Skin of body (tissue), 1 donor: ENCODE measurements at regions not wholly inside any gene's neighbourhood (a gene's known extent, or its start where the extent isn't known, plus 50 kb on each side); places are given as distances from the start of the nearest gene placed in this dataset.

ENCODE experiments used
- DNase-seq: peaks from one replicate; lab custom pipeline; 2025; lab: John Stamatoyannopoulos, UW

DNA sequence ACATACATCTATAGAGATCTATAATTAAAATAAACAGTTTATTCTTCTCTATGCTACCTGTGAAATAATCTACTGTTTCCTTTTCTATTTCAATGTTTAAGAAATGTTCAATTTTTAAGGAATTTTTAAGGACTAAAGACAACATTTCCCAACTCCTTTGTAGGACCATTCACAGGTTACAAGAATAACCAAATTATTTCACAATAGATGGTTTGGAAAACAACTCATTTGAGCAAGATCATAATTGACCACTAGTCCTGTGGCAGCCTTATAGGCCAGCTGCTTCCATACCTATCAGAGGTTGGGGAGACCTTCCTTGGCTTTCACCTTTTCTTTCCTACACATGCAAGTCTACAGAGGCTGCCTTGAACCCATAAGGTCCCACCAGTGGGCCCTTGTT, 193.7 kb downstream of the TTC39B start:
- no peak for DNase-seq

DNA sequence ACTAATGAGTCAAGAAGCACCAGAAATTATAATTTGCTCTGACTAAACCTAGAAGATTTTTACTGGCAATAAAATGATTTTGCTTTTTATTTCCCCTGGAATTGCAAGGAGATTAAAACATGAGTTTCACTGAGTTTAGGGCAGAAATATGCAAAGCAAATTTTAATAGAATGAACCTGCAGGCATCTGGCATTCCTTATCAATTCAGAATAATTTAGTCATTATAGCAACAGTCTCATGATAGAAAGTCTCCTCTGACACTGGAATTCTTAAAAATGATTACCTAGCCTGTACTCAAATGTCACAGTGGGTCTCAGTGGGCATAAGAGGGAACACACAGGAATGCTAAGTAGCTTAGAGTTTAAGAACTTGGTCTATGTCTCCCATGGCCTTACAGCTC, 195.9 kb downstream of the TTC39B start:
- no peak for DNase-seq

DNA sequence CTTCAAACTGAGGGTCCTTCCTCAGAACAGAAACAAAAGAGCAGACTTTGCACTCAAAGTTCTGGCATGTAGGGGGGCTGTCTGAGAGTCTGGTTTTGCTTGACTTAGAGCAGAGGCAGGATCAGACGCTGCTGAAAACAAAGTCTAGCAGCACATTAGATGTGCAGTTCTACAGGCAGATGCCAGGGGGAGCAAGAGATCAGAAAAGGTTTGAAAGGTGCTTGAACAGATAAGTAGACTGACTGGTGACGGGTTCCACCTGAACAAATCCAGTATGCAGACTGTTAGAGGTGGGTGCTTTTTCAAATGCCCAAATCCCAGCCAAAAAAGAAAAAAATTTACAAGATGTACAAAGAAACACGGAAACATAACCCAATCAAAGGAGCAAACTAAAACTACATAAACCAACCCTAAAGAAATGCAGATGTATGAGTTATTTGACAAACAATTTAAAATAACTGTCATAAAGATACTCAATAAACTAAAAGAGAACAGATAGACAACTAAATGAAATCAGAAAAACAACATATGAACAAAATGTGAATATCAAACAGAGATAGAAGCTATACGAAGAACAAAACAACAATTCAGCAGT, 194.7 kb upstream of the FREM1 start:
- DNase-seq: no peak

DNA sequence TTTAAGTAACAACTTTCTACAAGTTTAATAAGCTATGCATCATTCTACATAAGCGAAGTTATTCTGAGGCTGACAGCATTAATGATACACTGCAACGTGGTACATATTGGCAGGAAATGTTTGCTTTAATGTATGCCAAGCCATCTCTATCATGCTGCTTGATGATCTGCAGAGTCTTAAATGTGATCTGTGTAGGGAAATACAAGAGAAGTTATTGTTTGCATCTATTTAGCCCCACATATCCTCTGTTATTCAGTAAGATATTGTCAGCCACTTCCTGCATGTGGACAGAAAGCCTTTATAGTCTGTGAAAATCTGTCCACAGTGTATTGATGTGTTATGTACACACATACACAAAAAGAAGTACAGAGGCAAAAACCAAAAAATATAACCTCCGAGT, 193.1 kb upstream of the FREM1 start:
- DNase-seq: no peak

DNA sequence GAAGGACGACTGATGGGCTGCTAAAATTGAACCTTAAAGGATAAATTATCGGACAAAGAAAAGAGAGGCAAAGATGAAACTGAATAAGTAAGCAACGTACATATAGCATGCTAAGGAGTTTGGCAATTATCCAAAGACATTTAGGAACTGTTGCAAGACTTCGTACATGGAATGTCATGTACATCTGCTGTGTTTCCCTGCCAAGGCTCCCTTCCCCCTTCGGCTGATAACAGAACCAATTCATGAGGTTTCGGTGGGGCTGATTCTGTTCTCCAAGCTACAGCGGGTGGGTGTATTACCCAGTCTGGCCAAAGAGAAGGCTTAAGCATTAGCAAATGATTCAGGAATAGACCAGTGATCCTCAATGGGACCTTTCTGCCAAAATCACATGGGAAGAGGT, 190.9 kb upstream of the FREM1 start:
- peak; percentile 89 for DNase-seq

DNA sequence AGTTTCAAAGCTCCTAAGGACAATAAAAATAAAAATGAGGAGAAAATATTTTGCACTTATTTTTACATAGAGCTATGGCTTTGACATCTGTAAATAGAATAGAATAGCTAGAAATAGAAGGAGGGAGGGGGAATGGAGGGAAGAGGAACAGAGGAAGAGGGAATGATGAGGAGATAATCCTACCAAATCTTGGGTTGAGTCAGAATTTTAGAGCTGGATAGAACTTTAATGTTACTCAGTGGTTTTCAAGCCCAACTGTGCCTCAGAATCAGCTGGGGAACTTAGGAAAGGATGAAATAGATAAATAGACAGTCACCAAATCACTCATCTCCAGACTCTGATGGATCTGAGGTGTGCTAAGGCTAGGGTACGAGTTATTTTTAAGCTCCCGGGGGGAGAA, 190.3 kb upstream of the FREM1 start:
- peak; percentile 58 for DNase-seq

DNA sequence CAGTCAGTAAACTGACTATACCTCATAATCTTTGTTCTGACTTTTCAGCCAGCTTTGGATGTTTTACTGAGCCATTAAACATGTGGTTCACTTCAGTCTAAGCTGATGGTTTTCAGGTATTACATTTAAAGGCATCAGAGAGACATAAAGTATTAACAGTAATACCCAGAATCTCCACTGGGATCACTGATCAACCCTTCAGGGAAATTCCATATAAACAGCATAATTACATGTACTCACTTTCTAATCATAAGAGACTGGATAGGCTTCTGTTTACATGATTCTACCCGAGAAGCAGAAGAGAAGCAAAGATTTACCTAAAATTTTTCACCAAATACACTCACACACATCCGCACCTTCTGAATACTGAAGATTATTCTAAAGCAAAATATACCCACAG, 186.7 kb upstream of the FREM1 start:
- DNase-seq: no peak

DNA sequence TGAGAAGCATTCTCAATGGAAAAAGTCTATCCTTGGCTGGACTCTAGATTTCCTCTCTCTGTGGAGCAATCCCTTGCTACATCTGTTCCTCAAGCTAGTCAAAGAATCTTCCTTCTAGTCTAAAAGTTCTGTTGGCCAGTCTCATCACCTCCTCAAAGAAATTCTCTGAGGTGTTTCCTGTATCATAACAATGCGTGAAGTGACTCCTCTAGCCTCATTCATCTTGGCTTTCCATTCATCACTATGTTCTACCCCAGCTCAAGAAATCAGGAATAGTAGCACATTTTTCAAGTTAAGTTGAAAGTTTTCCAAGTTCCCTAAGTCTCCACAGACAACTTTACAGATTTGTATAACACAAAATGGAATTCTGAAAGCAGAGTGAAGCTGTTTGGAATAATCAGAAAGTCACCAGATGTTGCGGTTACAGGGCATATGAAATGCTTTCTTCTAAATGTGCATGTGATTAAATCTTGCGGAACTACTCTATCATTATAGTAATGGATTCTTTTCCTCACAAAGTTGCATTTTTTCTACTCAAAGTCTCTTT, 176.6 kb upstream of the FREM1 start:
- DNase-seq: peak; percentile 99

DNA sequence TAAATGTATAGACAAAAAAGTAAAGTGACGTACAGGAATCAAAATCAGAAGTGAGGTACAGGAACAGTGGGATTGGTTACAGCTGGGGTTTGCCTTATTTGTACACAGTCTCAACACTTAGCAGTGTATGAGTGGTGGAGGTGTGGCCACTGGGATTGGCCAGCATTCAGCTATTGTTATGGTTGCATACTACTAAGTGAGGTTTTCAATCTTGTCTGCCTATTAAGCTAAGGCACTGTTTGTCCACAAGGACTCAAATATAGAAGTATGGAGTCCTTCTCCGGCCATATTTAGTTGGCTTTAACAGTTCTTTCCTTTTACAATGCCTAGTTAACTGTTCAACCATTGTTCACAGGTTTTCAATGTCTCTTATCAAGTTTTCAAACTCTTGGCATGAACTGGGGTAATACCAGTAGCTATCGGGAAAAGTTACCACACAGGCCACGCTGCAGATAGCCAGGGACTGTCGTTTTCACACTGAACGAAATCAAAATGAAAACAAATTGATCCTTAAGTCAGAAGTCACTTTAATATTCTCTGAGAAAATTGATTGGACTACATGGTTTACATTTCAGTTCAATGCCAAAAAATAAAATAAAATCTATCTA, 176.0 kb upstream of the FREM1 start:
- DNase-seq: peak; percentile 65

DNA sequence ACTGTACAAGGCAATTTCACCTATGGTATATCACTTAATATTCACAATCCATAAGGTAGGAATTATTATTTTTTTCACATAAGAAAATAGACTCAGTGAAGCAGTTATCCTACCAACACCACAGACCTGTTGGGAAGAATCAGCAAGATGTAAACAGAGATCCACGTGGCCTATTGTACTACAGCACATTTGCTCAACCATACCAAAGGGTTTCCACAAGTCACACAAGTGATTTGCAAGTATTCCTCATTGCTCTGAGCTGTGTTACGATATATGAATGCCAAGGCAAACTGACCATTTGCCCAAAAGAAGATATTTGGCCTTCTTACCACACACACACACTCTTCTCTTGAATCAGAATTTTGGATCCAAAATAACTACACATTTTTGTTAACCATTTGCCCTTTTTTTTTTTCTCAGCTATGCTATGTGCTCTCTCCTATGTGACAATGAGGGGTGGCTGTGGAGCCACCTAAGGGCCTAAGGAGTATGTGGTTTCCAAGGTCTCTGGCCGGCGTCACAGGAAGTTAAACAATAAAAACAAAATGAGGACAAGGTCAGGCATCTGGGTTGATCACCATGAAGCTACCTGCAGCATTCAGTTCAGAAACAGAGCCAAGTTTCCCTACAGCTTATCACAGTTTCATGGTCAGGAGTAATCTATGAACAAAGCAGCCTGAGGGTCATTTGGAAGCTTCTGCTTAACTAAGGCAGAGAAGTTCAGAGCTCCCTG, 171.0 kb upstream of the FREM1 start:
- DNase-seq: no peak

DNA sequence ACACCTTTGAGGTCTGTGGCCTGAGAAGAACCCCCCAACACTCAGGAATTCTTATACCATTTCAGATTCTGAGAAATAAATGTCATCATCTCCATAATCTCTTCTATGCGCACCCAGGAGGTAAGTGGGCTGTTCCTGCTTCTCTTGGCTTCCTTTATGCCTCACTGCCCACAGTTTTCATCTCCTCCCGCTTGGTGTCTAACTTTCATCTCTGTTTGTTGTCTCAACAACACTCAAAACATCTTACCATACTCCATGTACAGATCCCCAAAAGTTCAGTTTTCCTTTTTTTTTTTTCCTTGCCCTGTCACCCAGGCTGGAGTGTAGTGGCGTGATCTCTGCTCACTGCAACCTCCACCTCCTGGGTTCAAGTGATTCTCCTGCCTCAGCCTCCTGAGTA, 170.2 kb upstream of the FREM1 start:
- DNase-seq: no peak

DNA sequence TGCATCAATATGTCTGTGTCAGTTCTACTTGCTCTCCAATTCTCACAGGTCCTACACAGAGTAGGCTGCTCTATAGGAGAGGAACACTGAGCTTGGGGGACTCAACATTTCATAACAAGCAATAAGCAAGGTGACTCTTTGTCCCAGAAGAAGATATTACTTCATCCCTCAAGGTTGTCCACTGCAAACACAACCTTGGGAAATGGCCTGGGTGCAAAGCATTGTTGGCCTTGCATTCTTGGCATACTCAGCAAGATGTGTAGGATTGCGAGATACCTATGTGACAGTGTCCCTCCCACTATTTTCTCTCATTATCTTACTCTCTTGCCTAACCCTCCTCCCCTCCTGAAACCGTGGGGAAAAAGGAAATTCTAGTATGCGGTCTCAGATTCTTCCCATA, 169.8 kb upstream of the FREM1 start:
- DNase-seq: no peak

DNA sequence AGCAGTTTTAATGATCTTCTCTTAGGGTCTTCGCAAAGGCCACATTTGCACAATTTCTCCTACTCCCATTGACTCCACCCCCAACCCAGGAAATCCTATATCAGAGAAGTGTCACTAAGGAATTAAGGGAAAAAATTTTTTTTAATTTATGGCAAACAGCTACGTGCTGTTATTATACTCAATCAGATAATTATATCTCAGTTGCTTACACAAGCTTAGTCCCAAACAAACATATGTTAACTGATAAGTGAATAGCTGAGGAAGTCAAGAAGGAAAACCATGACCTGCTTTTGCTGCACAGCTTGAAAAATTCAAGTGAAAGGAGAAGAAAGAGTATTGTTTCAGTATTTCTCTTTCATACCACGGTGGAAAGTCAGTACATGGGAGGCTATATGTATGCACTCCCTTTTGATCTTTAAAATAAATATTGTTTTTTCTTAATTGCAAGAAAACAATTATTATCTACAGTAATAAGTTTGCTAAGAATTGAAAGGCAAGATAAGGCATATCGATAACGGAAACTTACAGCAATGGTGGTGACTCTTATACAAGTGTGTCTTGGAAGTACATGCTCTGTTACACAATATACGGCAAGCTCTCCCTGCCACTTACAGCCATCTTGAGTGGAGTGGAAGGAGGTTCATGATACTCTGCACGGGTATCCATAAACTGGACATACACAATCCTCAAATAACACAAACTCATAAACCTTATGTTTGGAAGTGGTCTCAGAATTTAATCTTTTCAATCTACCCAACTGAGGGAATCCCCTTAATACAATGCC, 167.9 kb upstream of the FREM1 start:
- no peak for DNase-seq

DNA sequence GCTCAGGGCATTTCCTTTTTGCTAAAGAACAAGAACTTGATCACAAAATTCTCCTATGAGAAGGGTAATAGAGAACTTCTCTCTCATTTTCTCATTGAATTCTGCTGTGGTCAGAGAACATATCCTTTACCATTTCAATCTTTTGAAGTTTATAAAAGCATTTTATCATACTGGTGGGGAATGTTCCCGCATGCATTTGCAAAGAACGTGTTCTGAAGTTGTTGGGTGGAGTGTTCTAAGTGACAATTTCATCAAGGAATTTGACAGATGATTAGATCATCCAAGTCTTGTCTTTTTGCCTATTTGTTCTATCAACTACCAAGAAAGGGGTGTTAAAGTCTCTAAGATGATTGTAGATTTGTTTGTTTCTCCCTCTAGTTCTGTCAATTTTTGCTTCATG, 163.4 kb upstream of the FREM1 start:
- no peak for DNase-seq

DNA sequence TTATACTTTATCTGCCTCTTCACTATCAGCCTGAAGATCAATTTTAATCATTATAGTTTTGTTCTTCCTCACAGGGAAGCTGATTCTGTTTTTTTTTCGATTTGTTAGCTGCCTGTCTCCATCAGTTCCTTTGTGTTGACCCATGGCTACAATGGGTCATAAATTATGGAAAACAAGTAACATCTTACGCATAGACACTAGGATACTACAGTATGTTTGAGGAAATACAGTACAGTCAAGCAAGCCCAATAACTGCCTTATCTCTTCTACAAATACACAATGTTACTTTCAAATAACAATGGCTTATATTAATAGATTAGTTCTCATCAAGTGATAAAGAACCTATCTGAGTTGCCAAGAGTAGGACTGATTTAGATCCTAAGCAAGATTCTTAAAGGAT, 160.5 kb upstream of the FREM1 start:
- no peak for DNase-seq

DNA sequence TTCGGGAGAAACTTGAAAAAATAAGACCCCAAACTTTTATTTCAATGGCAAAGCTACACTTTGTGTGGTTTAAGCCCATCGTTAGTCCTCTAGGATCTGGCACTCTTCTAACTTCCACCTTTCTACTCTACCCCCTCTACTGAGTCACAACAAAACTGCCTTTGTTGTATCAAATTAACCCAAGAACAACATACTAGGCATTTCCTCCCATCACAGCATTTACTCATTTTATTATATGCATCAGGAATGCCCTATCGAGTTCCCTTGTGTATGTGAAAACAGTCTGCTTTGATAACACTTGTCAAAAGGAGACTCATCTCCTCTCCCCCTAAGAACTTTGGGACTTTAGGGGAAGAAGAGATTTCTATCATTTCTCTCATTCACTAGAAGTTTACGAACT, 158.9 kb upstream of the FREM1 start:
- DNase-seq: no peak

DNA sequence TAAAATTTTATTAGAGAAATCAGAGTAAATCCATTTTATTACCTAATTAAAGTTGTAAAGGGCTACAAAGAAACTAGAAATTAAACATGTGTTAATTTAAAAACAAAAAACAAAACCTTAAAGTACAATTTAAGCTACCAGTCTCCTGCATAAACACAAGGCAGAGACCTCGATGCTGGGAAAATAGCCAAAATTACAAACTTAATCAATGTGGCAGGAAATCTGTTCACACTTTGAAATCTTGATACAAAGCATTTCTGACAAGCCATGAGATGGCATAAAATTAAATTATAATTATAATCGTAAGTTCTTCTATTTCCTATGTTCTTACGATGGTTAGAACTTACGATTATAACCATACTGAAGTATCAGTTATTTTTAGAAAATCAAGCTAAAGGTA, 158.0 kb upstream of the FREM1 start:
- DNase-seq: no peak

DNA sequence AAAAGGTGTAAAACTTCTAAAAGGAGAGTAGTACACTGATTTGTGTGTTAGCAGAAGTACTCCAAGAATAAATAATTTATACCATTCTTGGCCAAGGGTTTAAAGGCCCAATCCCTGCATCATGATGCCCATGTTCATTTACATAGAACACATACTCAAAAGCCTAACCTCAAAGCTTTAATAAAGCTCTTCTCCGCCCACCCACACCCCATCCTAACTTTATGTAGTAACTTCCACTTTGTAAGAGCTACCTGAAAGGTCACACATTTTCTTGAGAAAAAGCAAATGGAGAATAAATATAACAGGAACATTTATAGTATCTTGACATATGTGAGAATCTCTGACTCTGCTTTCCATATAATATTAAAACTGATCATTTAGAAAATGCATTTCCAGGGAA, 148.8 kb upstream of the FREM1 start:
- no peak for DNase-seq

DNA sequence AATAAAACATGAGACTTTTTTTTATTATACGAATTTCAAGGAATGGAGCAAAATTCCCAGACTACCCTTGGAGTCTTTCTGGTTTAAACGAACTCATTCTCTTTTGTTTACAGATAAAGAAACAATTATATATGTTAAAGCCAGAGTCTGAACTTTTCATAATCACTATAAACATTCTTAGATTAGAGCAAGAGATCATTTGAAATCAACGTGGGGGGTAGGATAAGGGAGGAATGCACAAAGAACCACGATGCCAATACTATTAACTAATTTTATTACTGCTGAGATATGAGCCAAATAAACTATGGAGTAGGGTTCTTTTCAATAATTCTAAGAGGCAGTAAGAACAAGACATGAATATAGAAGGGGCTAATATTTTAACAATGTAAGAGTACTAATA, 148.0 kb upstream of the FREM1 start:
- DNase-seq: no peak

DNA sequence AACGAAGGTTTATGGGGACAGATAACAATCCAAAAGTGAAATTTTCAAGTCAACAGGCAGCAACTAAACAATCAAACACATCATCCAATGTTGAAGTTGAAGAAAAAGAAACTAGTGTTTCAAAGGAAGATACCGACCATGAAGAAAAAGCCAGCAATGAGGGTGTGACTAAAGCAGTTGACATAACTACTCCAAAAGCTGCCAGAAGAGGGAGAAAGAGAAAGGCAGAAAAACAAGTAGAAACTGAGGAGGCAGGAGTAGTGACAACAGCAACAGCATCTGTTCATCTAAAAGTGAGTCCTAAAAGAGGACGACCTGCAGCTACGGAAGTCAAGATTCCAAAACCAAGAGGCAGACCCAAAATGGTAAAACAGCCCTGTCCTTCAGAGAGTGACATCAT, 145.1 kb upstream of the FREM1 start:
- DNase-seq: peak; percentile 3

DNA sequence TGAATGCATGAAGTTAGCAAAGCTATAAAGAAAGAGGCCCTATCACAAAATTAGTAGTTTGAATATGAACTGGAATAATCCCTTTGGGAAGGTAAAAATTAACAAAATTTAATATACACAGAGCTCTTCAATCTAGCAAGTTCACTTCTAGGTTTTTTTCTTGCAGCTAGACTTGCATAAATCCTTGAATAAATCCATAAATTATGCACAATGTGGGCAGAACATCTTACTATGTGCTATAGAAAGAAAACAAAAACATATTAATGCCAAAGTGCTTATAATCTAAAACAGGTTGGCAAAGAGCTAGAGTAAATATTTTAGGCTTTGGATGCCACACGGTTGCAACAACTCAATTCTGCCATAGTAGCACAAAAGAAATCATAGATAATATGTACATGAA, 138.5 kb upstream of the FREM1 start:
- DNase-seq: no peak

DNA sequence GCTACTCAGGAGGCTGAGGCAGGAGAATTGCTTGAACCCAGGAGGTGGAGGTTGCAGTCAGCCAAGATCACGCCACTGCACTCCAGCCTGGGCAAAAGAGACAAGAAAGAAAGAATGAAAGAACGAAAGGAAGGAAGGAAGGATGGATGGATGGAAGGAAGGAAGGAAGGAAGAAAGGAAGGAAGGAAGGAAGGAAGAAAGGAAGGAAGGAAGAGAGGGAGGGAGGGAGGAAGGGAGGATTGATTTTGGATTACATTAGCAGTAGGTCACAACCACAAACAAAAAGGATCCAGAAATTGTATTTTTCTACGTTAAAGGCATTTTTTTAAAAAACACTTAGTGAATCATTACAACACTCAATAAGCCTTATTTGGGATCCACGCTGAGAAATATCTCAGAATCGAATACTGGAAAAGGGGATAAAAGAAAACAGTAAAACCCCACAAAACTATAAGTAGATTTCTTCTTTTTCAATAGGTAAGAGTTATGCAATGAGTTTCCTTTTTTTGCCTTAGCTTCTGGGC, 136.9 kb upstream of the FREM1 start:
- DNase-seq: no peak
